H9 (cell line): ENCODE measurements at regions not wholly inside any gene's neighbourhood (a gene's known extent, or its start where the extent isn't known, plus 50 kb on each side); places are given as distances from the start of the nearest gene placed in this dataset.

Experiments used
- DNase-seq: peaks from one replicate; pipeline ENCODE4 v3.0.0-alpha.2; 2017
- H2AFZ ChIP-seq: one replicate; pipeline ENCODE4 v1.6.1; 2013; ENCODE audit warnings: mild to moderate bottlenecking, low read length, control low read depth, moderate library complexity
- H2AK5ac ChIP-seq: 2 replicates; pipeline ENCODE4 v1.6.1; 2013; ENCODE audit warnings: low read length, control low read depth, mixed read lengths; ENCODE audit not compliant: insufficient read length
- H2BK120ac ChIP-seq: one replicate; pipeline ENCODE4 v1.6.1; 2013; ENCODE audit warnings: low read depth, mild to moderate bottlenecking, low read length, control low read depth, inconsistent platforms; ENCODE audit not compliant: poor library complexity, severe bottlenecking
- H2BK12ac ChIP-seq: 2 replicates; pipeline ENCODE4 v1.6.1; 2013; ENCODE audit warnings: low read length, control low read depth, mixed read lengths, low read depth; ENCODE audit not compliant: insufficient read length
- H2BK15ac ChIP-seq: 2 replicates; pipeline ENCODE4 v1.6.1; 2013; ENCODE audit warnings: low read depth, low read length, control low read depth
- H2BK20ac ChIP-seq: one replicate; pipeline ENCODE4 v1.6.1; 2013; ENCODE audit warnings: low read depth, mild to moderate bottlenecking, low read length, control low read depth, inconsistent platforms; ENCODE audit not compliant: poor library complexity, severe bottlenecking
- H2BK5ac ChIP-seq: 2 replicates; pipeline ENCODE4 v1.6.1; 2013; ENCODE audit warnings: low read length, control low read depth, mixed read lengths; ENCODE audit not compliant: insufficient read length
- H3K14ac ChIP-seq: 2 replicates; pipeline ENCODE4 v1.6.1; 2013; ENCODE audit warnings: low read length, control low read depth; ENCODE audit not compliant: insufficient read depth
- H3K18ac ChIP-seq: 2 replicates; pipeline ENCODE4 v1.6.1; 2013; ENCODE audit warnings: low read depth, mild to moderate bottlenecking, mixed read lengths, low read length, control low read depth; ENCODE audit not compliant: insufficient read length
- H3K23ac ChIP-seq: 2 replicates; pipeline ENCODE4 v1.6.1; 2013; ENCODE audit warnings: low read length, control low read depth, mixed read lengths, low read depth; ENCODE audit not compliant: insufficient read length
- H3K23me2 ChIP-seq: 2 replicates; pipeline ENCODE4 v1.6.1; 2013; ENCODE audit warnings: low read depth, mild to moderate bottlenecking, mixed read lengths, low read length, control low read depth; ENCODE audit not compliant: insufficient read length, poor library complexity, severe bottlenecking
- H3K27ac ChIP-seq: 2 replicates; pipeline ENCODE4 v1.5.1; 2013; ENCODE audit warnings: low read length, control low read depth, mixed read lengths, low read depth; ENCODE audit not compliant: insufficient read length
- H3K27me3 ChIP-seq: 2 replicates; pipeline ENCODE4 v1.6.1; 2013; ENCODE audit warnings: low read length, control low read depth, inconsistent platforms; ENCODE audit not compliant: insufficient read depth
- H3K4ac ChIP-seq: 2 replicates; pipeline ENCODE4 v1.6.1; 2013; ENCODE audit warnings: low read depth, mild to moderate bottlenecking, control low read depth, inconsistent platforms, low read length, moderate library complexity
- H3K4me1 ChIP-seq: 2 replicates; pipeline ENCODE4 v1.6.1; 2013; ENCODE audit warnings: low read length, control low read depth, inconsistent platforms; ENCODE audit not compliant: insufficient read depth
- H3K4me2 ChIP-seq: 2 replicates; pipeline ENCODE4 v1.6.1; 2013; ENCODE audit warnings: low read length, control low read depth, mixed read lengths; ENCODE audit not compliant: insufficient read length, insufficient read depth
- H3K56ac ChIP-seq: 2 replicates; pipeline ENCODE4 v1.6.1; 2013; ENCODE audit warnings: low read depth, mild to moderate bottlenecking, mixed read lengths, low read length, control low read depth; ENCODE audit not compliant: insufficient read length
- H3K79me1 ChIP-seq: 2 replicates; pipeline ENCODE4 v1.6.1; 2013; ENCODE audit warnings: low read depth, mild to moderate bottlenecking, moderate library complexity, low read length, control low read depth, inconsistent platforms; ENCODE audit not compliant: insufficient read depth, poor library complexity, severe bottlenecking
- H3K79me2 ChIP-seq: 2 replicates; pipeline ENCODE4 v1.6.1; 2013; ENCODE audit warnings: low read length, control low read depth, inconsistent platforms; ENCODE audit not compliant: insufficient read depth
- H3K9ac ChIP-seq: 2 replicates; pipeline ENCODE4 v1.6.1; 2013; ENCODE audit warnings: low read length, control low read depth, mixed read lengths; ENCODE audit not compliant: insufficient read length; ENCODE audit errors: extremely low read depth
- H3K9me3 ChIP-seq: one replicate; pipeline ENCODE4 v1.6.1; 2013; ENCODE audit warnings: low read depth, low read length, inconsistent platforms; ENCODE audit not compliant: control insufficient read depth
- H3T11ph ChIP-seq: one replicate; pipeline ENCODE4 v1.6.1; 2013; ENCODE audit warnings: mild to moderate bottlenecking, low read length, control low read depth, inconsistent platforms
- H4K20me1 ChIP-seq: one replicate; pipeline ENCODE4 v1.6.1; 2013; ENCODE audit not compliant: control insufficient read depth, insufficient read length, insufficient read depth
- H4K5ac ChIP-seq: 2 replicates; pipeline ENCODE4 v1.6.1; 2013; ENCODE audit warnings: low read depth, mild to moderate bottlenecking, mixed read lengths, low read length, control low read depth; ENCODE audit not compliant: insufficient read length
- H4K8ac ChIP-seq: replicated peaks from 2 replicates; pipeline ENCODE4 v1.6.1; 2013; ENCODE audit warnings: low read length, control low read depth, mixed read lengths, low read depth; ENCODE audit not compliant: insufficient read length
- H4K91ac ChIP-seq: 2 replicates; pipeline ENCODE4 v1.6.1; 2013; ENCODE audit warnings: low read depth, mild to moderate bottlenecking, moderate library complexity, mixed read lengths, low read length, control low read depth; ENCODE audit not compliant: insufficient read length
- H3K27ac Mint-ChIP-seq, 3 experiments: 2 replicates in 2 of 3; 3 replicates in 1 of 3; pipeline ENCODE4 v1.8.0; 2020 to 2021; ENCODE audit warnings: mixed read lengths in 3 of 3, mild to moderate bottlenecking in 1 of 3, moderate library complexity in 1 of 3
- H3K27me3 Mint-ChIP-seq: 2 replicates; pipeline ENCODE4 v1.8.0; 2021; ENCODE audit warnings: low read depth, mild to moderate bottlenecking, moderate library complexity, mixed read lengths
- H3K36me3 Mint-ChIP-seq, 3 experiments: 2 replicates in 2 of 3; 3 replicates in 1 of 3; pipeline ENCODE4 v1.8.0; 2020 to 2021; ENCODE audit warnings: low read depth in 3 of 3, mixed read lengths in 3 of 3; ENCODE audit not compliant: insufficient read depth in 1 of 3
- H3K4me1 Mint-ChIP-seq, 2 experiments: 2 replicates each; pipeline ENCODE4 v1.8.0; 2020; ENCODE audit warnings: mixed read lengths in 2 of 2
- H3K4me3 Mint-ChIP-seq, 2 experiments: 2 replicates in 1 of 2; 3 replicates in 1 of 2; pipeline ENCODE4 v1.8.0; 2020 to 2021; ENCODE audit warnings: mild to moderate bottlenecking in 2 of 2, mixed read lengths in 2 of 2, moderate library complexity in 1 of 2
- H3K9me3 Mint-ChIP-seq, 2 experiments: 2 replicates in 1 of 2; 3 replicates in 1 of 2; pipeline ENCODE4 v1.8.0; 2020; ENCODE audit warnings: mild to moderate bottlenecking in 2 of 2, mixed read lengths in 2 of 2, moderate library complexity in 1 of 2
- WGBS: extraction: QIAGEN DNeasy Blood & Tissue Kit; methylation state at CpG from one replicate; pipeline ENCODE4 v1.1.7; 2013; ENCODE audit warnings: missing lambda C conversion rate, low lambda C conversion rate, mixed read lengths; ENCODE audit not compliant: insufficient read length; ENCODE audit errors: extremely low coverage; 5-methylcytosine and 5-hydroxymethylcytosine counted together
- TF ChIP-seq, protein P1 (sequence below): fragments of 200-600 bp; sonication (generic); conservative IDR thresholded peaks from 3 replicates; pipeline ENCODE4 v1.8.0; 2021; ENCODE audit warnings: antibody characterized with exemption, mild to moderate bottlenecking

DNA sequence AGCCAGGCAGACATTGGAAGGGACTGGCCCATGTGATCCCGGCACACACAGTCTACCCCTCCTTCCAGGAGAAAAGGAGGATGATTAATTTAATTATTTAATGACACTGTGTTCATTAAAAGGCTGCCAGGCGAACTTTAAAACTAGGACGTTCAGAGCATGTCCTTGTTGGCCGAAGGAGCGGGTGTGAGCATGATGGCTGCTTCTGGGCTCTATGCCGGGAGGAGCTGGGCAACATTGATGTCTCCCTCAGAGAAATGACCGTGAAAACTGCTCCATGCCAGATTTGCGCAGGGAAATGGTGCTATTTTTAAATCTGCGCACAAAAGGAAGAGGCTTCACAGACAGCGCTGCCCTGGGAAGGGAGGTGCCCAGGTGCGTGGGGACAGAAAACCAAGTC is 284.9 kb upstream of the IRX4 start:
- Mint-ChIP-seq H3K4me3 (no peak overlapping the region), H3K9me3 (peaks cover 0 to 2% of the 10 kb centered on the region in 2 experiments; a peak in 1 of 5 replicates), H3K36me3 (no peaks in the 10 kb centered on the region), H3K27ac (no peak overlapping the region), H3K4me1 (peaks cover 37 to 39% of the 10 kb centered on the region in 2 experiments), H3K27me3 (peaks cover 14% of the 10 kb centered on the region)
- Histone ChIP-seq H3K18ac (no peak overlapping the region), H4K91ac (no peak overlapping the region), H2BK15ac (no peak overlapping the region), H3K27ac (no peak overlapping the region), H3K23me2 (no peaks in the 10 kb centered on the region), H2AK5ac (no peak overlapping the region), H3K9me3 (no peaks in the 10 kb centered on the region), H3K4me2 (no peak overlapping the region), H2BK12ac (no peak overlapping the region), H3K27me3 (no peaks in the 10 kb centered on the region), H3K9ac (no peak overlapping the region), H4K5ac (no peak overlapping the region), H2AFZ (no peak overlapping the region), H3T11ph (no peak overlapping the region), H3K4me1 (peaks cover 3% of the 10 kb centered on the region; the same call in 1 of the 2 replicates), H3K23ac (no peak overlapping the region), H2BK120ac (no peak overlapping the region), H2BK20ac (no peak overlapping the region), H3K79me2 (no peaks in the 10 kb centered on the region), H3K14ac (no peak overlapping the region), H4K20me1 (no peaks in the 10 kb centered on the region), H3K4ac (no peak overlapping the region), H3K79me1 (no peaks in the 10 kb centered on the region), H2BK5ac (no peak overlapping the region), H4K8ac (no peak overlapping the region), H3K56ac (no peak overlapping the region)
- no peak for DNase-seq
- WGBS = no CpG with 5 or more reads among the region's 11 CpGs
- TF ChIP-seq, protein P1, sequence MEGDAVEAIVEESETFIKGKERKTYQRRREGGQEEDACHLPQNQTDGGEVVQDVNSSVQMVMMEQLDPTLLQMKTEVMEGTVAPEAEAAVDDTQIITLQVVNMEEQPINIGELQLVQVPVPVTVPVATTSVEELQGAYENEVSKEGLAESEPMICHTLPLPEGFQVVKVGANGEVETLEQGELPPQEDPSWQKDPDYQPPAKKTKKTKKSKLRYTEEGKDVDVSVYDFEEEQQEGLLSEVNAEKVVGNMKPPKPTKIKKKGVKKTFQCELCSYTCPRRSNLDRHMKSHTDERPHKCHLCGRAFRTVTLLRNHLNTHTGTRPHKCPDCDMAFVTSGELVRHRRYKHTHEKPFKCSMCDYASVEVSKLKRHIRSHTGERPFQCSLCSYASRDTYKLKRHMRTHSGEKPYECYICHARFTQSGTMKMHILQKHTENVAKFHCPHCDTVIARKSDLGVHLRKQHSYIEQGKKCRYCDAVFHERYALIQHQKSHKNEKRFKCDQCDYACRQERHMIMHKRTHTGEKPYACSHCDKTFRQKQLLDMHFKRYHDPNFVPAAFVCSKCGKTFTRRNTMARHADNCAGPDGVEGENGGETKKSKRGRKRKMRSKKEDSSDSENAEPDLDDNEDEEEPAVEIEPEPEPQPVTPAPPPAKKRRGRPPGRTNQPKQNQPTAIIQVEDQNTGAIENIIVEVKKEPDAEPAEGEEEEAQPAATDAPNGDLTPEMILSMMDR = no peak
